ENCODE measurements at regions not wholly inside any gene's neighbourhood (a gene's known extent, or its start where the extent isn't known, plus 50 kb on each side); places are given as distances from the start of the nearest gene placed in this dataset.

GRCh38 chr5:107296572-107296971, 374.2 kb downstream of the EFNA5 start:
- H3K79me2 ChIP-seq (ENCODE audit: insufficient read depth, low read length): no peaks in the 10 kb centered on the region
- no peak overlapping the region for H2AFZ ChIP-seq (ENCODE audit: low read depth, low read length, poor library complexity, severe bottlenecking)
- H3K9me2 ChIP-seq (ENCODE audit: insufficient read depth): no peaks in the 10 kb centered on the region
- H3K9me3 ChIP-seq (ENCODE audit: control insufficient read depth in 1 of 2, insufficient read depth in 1 of 2, low read depth in 1 of 2, low read length in 2 of 2): no peaks in the 10 kb centered on the region
- H3K36me3 ChIP-seq (ENCODE audit: control insufficient read depth in 1 of 2, insufficient read depth in 2 of 2, low read length in 2 of 2): no peaks in the 10 kb centered on the region
- ChIA-PET POLR2A (no interaction called here), CTCF (no interaction called here), RAD21 (ENCODE audit: low non-redundant PET in 1 of 2, low total read pairs in 2 of 2, uncharacterized antibody in 2 of 2, unreplicated experiment in 2 of 2) (no interaction called here)
- no TSS peak for BruUV-seq (replicated peaks)
- H3K27ac ChIP-seq (ENCODE audit: low read depth, low read length): no peak overlapping the region
- TF ChIP-seq, protein P1, sequence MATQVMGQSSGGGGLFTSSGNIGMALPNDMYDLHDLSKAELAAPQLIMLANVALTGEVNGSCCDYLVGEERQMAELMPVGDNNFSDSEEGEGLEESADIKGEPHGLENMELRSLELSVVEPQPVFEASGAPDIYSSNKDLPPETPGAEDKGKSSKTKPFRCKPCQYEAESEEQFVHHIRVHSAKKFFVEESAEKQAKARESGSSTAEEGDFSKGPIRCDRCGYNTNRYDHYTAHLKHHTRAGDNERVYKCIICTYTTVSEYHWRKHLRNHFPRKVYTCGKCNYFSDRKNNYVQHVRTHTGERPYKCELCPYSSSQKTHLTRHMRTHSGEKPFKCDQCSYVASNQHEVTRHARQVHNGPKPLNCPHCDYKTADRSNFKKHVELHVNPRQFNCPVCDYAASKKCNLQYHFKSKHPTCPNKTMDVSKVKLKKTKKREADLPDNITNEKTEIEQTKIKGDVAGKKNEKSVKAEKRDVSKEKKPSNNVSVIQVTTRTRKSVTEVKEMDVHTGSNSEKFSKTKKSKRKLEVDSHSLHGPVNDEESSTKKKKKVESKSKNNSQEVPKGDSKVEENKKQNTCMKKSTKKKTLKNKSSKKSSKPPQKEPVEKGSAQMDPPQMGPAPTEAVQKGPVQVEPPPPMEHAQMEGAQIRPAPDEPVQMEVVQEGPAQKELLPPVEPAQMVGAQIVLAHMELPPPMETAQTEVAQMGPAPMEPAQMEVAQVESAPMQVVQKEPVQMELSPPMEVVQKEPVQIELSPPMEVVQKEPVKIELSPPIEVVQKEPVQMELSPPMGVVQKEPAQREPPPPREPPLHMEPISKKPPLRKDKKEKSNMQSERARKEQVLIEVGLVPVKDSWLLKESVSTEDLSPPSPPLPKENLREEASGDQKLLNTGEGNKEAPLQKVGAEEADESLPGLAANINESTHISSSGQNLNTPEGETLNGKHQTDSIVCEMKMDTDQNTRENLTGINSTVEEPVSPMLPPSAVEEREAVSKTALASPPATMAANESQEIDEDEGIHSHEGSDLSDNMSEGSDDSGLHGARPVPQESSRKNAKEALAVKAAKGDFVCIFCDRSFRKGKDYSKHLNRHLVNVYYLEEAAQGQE (IDR thresholded peaks at IDR 0.05; ENCODE audit: low read depth): no peak
- TF ChIP-seq, protein P2, sequence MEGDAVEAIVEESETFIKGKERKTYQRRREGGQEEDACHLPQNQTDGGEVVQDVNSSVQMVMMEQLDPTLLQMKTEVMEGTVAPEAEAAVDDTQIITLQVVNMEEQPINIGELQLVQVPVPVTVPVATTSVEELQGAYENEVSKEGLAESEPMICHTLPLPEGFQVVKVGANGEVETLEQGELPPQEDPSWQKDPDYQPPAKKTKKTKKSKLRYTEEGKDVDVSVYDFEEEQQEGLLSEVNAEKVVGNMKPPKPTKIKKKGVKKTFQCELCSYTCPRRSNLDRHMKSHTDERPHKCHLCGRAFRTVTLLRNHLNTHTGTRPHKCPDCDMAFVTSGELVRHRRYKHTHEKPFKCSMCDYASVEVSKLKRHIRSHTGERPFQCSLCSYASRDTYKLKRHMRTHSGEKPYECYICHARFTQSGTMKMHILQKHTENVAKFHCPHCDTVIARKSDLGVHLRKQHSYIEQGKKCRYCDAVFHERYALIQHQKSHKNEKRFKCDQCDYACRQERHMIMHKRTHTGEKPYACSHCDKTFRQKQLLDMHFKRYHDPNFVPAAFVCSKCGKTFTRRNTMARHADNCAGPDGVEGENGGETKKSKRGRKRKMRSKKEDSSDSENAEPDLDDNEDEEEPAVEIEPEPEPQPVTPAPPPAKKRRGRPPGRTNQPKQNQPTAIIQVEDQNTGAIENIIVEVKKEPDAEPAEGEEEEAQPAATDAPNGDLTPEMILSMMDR (IDR thresholded peaks at IDR 0.05 in 2 of 3, conservative IDR thresholded peaks at IDR 0.05 in 1 of 3; ENCODE audit: borderline replicate concordance in 1 of 3, insufficient read depth in 1 of 3, low read depth in 2 of 3, low read length in 2 of 3): no peak
- TF ChIP-seq ELF1 (IDR thresholded peaks at IDR 0.05; ENCODE audit: borderline replicate concordance, low read depth) (no peak), TCF7L2 (IDR thresholded peaks at IDR 0.05; ENCODE audit: borderline replicate concordance, extremely low read depth, insufficient read depth, insufficient read length) (no peak), ZNF274 (IDR thresholded peaks at IDR 0.05; ENCODE audit: low read depth, low read length) (no peak), CEBPB (IDR thresholded peaks at IDR 0.05; ENCODE audit: low read depth) (no peak), SP1 (IDR thresholded peaks at IDR 0.05; ENCODE audit: low read depth) (no peak), SIN3A (IDR thresholded peaks at IDR 0.05; ENCODE audit: low read depth) (no peak)
- DNase-seq (ENCODE audit: low read depth, low spot score) (no peak), ATAC-seq (no peak)
- no peak overlapping the region for H3K9ac ChIP-seq (ENCODE audit: low read length)
- no peaks in the 10 kb centered on the region for H3K27me3 ChIP-seq (ENCODE audit: insufficient read depth, low read length)
- intact Hi-C loops (cut with micrococcal nuclease): no loop called here
- H3K4me1 ChIP-seq (ENCODE audit: control insufficient read depth in 1 of 2, insufficient read depth in 2 of 2, low read length in 2 of 2): no peaks in the 10 kb centered on the region
- no peak overlapping the region for H3K4me2 ChIP-seq (ENCODE audit: low read length)
- no peaks in the 10 kb centered on the region for H4K20me1 ChIP-seq (ENCODE audit: insufficient read depth)
- no peak overlapping the region for H3K4me3 ChIP-seq (replicated peaks in 1 of 2; ENCODE audit: low read depth in 1 of 2, low read length in 2 of 2)

Measured in HCT116 (cell line).